OCI-LY7 (cell line): ENCODE measurements at regions not wholly inside any gene's neighbourhood (a gene's known extent, or its start where the extent isn't known, plus 50 kb on each side); places are given as distances from the start of the nearest gene placed in this dataset.

Experiments used
- BruUV-seq: library from RNA; stranded (reverse); fragments of 400-500 nt; replicated peaks from 2 replicates; lab custom pipeline; 2021; lab: Mats Ljungman, UMichigan
- CTCF ChIA-PET: fragments of 300-600 bp; sonication (Branson Sonifier 250); formaldehyde crosslinking; loops from one replicate; lab custom pipeline; 2022; ENCODE audit warnings: antibody characterized with exemption; ENCODE audit not compliant: unreplicated experiment; lab: Charles Lee
- POLR2A ChIA-PET: fragments of 300-600 bp; sonication (Branson Sonifier 250); formaldehyde crosslinking; loops from one replicate; lab custom pipeline; 2022; ENCODE audit warnings: antibody characterized with exemption; lab: Charles Lee
- DNase-seq: peaks from one replicate; pipeline ENCODE4 v3.0.0-alpha.2; 2015; ENCODE audit warnings: low spot score
- H2AFZ ChIP-seq: fragments of 200-600 bp; sonication (generic), shearing (Covaris generic); 2 replicates; pipeline ENCODE4 v1.6.1; 2014; ENCODE audit warnings: mild to moderate bottlenecking, antibody characterized with exemption, low read length, moderate library complexity
- H3K27ac ChIP-seq: fragments of 200-600 bp; sonication (generic); 2 replicates; pipeline ENCODE4 v1.5.1; 2014; ENCODE audit warnings: mixed run types, low read depth, mild to moderate bottlenecking, moderate library complexity, low read length, inconsistent platforms; ENCODE audit not compliant: poor library complexity, severe bottlenecking
- H3K36me3 ChIP-seq: fragments of 200-600 bp; sonication (generic); 2 replicates; pipeline ENCODE4 v1.6.1; 2014; ENCODE audit warnings: mild to moderate bottlenecking, antibody characterized with exemption, low read length, moderate library complexity, mixed read lengths; ENCODE audit not compliant: insufficient read depth
- H3K4me1 ChIP-seq: fragments of 200-600 bp; sonication (generic); 2 replicates; pipeline ENCODE4 v1.5.1; 2014; ENCODE audit warnings: mild to moderate bottlenecking, low read length; ENCODE audit not compliant: insufficient read depth, poor library complexity, severe bottlenecking
- H3K4me2 ChIP-seq: fragments of 200-600 bp; sonication (generic); 2 replicates; pipeline ENCODE4 v1.6.1; 2014; ENCODE audit warnings: mild to moderate bottlenecking, low read length
- H3K4me3 ChIP-seq: fragments of 200-600 bp; sonication (generic); 2 replicates; pipeline ENCODE4 v1.5.1; 2014; ENCODE audit warnings: mild to moderate bottlenecking, low read depth, low read length; ENCODE audit not compliant: poor library complexity, severe bottlenecking
- H3K79me2 ChIP-seq: fragments of 200-600 bp; sonication (generic); 2 replicates; pipeline ENCODE4 v1.6.1; 2016; ENCODE audit warnings: low read depth, mild to moderate bottlenecking, low read length, moderate library complexity, mixed read lengths; ENCODE audit not compliant: insufficient read depth
- H3K9me2 ChIP-seq: fragments of 200-600 bp; sonication (generic); 2 replicates; pipeline ENCODE4 v1.6.1; 2016; ENCODE audit warnings: mild to moderate bottlenecking, low read length, mixed read lengths; ENCODE audit not compliant: insufficient read depth
- H3K9me3 ChIP-seq: fragments of 200-600 bp; sonication (generic); 2 replicates; pipeline ENCODE4 v1.6.1; 2014; ENCODE audit warnings: mild to moderate bottlenecking, mixed run types, low read length, mixed read lengths
- H4K20me1 ChIP-seq: fragments of 200-600 bp; sonication (generic); 2 replicates; pipeline ENCODE4 v1.6.1; 2014; ENCODE audit warnings: mild to moderate bottlenecking, antibody characterized with exemption, low read length, moderate library complexity, mixed read lengths; ENCODE audit not compliant: insufficient read depth
- EZH2phosphoT487 ChIP-seq: fragments of 200-600 bp; sonication (generic); IDR thresholded peaks from 2 replicates; pipeline ENCODE4 v1.6.1; 2018; ENCODE audit warnings: low read depth, borderline replicate concordance, mild to moderate bottlenecking, mixed run types, antibody characterized with exemption, low read length, moderate library complexity, mixed read lengths
- intact Hi-C: fragments of 100-400 bp; cut with micrococcal nuclease; formaldehyde crosslinking; loops from one replicate; pipeline ENCODE4 v1.10.0; 2022; ENCODE audit not compliant: unreplicated experiment
- TF ChIP-seq, protein P1 (sequence below): fragments of 200-600 bp; sonication (generic); conservative IDR thresholded peaks from 2 replicates; pipeline ENCODE4 v1.5.1; 2014; ENCODE audit warnings: mild to moderate bottlenecking, antibody characterized with exemption, low read length, moderate library complexity, mixed read lengths

DNA sequence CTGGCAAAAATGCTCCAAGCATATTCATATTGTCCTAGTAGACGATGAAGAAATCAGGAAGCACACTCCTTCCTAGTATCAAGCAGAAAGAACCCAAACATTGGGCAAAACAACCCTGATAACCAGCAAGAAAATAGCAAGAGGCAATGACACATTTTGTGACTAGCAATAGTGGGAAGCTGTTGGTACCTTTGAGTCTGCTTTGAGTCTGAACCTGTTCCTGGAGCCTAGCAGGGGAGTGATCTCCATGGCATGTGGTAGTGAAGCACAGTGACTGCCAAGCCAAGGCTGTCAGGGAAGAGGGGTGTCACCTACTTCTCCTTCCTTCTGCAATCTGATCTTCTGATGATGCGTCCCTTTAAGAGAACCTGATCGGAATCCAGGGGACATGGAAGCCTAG, 533.9 kb downstream of the VRK1 start:
- no peaks in the 10 kb centered on the region for H3K36me3 ChIP-seq
- no peaks in the 10 kb centered on the region for H3K4me1 ChIP-seq
- H3K79me2 ChIP-seq = no peaks in the 10 kb centered on the region
- DNase-seq = no peak
- POLR2A ChIA-PET = interaction anchor here (0.6 to 0.7 kb wide), 3 partner anchors 14 to 1617 kb away, joined by 3 to 6 read pairs (median 4); no protein-coding TSS in a partner anchor
- H2AFZ ChIP-seq = no peak overlapping the region
- no peak for TF ChIP-seq EZH2phosphoT487
- TF ChIP-seq, protein P1, sequence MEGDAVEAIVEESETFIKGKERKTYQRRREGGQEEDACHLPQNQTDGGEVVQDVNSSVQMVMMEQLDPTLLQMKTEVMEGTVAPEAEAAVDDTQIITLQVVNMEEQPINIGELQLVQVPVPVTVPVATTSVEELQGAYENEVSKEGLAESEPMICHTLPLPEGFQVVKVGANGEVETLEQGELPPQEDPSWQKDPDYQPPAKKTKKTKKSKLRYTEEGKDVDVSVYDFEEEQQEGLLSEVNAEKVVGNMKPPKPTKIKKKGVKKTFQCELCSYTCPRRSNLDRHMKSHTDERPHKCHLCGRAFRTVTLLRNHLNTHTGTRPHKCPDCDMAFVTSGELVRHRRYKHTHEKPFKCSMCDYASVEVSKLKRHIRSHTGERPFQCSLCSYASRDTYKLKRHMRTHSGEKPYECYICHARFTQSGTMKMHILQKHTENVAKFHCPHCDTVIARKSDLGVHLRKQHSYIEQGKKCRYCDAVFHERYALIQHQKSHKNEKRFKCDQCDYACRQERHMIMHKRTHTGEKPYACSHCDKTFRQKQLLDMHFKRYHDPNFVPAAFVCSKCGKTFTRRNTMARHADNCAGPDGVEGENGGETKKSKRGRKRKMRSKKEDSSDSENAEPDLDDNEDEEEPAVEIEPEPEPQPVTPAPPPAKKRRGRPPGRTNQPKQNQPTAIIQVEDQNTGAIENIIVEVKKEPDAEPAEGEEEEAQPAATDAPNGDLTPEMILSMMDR = no peak
- H3K4me2 ChIP-seq = no peak overlapping the region
- no peak overlapping the region for H3K27ac ChIP-seq
- BruUV-seq = no TSS peak
- H4K20me1 ChIP-seq = no peaks in the 10 kb centered on the region
- no peaks in the 10 kb centered on the region for H3K9me2 ChIP-seq
- CTCF ChIA-PET = no interaction called here
- intact Hi-C loops = no loop called here
- no peak overlapping the region for H3K4me3 ChIP-seq
- no peaks in the 10 kb centered on the region for H3K9me3 ChIP-seq

GRCh38 chr14:97331526-97331925, 534.3 kb downstream of the VRK1 start:
- Histone ChIP-seq H3K4me1 (no peaks in the 10 kb centered on the region), H3K9me3 (no peaks in the 10 kb centered on the region), H3K27ac (no peak overlapping the region), H3K4me2 (no peak overlapping the region), H3K4me3 (no peak overlapping the region), H2AFZ (no peak overlapping the region), H3K36me3 (no peaks in the 10 kb centered on the region), H3K9me2 (no peaks in the 10 kb centered on the region), H4K20me1 (no peaks in the 10 kb centered on the region), H3K79me2 (no peaks in the 10 kb centered on the region)
- CTCF ChIA-PET = no interaction called here
- no TSS peak for BruUV-seq
- POLR2A ChIA-PET = no interaction called here
- no peak for TF ChIP-seq EZH2phosphoT487
- TF ChIP-seq, protein P1 = no peak
- intact Hi-C loops = no loop called here
- DNase-seq = no peak

DNA sequence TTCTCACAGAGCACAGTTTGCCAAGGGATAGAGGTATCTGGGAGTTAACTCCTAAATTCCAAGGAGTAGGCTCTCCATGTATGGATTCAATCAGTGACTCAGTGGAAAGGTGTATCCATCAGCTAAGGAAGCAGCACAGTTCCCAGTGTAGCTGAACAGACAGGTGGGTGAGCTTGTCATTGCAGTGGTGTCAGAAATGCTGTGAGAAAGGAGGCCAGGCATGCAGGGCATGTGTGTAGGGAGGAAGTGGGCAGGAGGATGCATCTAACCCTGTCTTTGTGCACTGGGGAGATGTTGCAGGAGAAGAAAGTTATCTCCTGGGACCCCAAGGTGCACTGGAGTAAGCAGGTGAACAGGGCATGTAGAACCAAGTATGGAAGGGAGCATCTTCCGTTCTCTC, 539.0 kb downstream of the VRK1 start:
- no peak overlapping the region for H3K4me2 ChIP-seq
- DNase-seq = no peak
- CTCF ChIA-PET = no interaction called here
- H3K79me2 ChIP-seq = no peaks in the 10 kb centered on the region
- H4K20me1 ChIP-seq = no peaks in the 10 kb centered on the region
- no peak overlapping the region for H2AFZ ChIP-seq
- H3K27ac ChIP-seq = no peak overlapping the region
- TF ChIP-seq EZH2phosphoT487 = no peak
- TF ChIP-seq, protein P1 = no peak
- no peaks in the 10 kb centered on the region for H3K36me3 ChIP-seq
- no TSS peak for BruUV-seq
- POLR2A ChIA-PET = interaction anchor here (1.1 kb wide), 1 partner anchor 289 kb away, joined by 3 read pairs; no protein-coding TSS in a partner anchor
- no peaks in the 10 kb centered on the region for H3K9me2 ChIP-seq
- H3K4me1 ChIP-seq = no peaks in the 10 kb centered on the region
- intact Hi-C loops = no loop called here
- no peak overlapping the region for H3K4me3 ChIP-seq
- H3K9me3 ChIP-seq = no peaks in the 10 kb centered on the region
